ENCODE measurements at regions not wholly inside any gene's neighbourhood (a gene's known extent, or its start where the extent isn't known, plus 50 kb on each side); places are given as distances from the start of the nearest gene placed in this dataset.
"Not testable (repeated sequence)": the region's sequence is repeated elsewhere in the genome, so short reads cannot be mapped to it uniquely, and the experiment has no call there.

GRCh38 chr2:106285237-106285829 lies 91.2 kb upstream of the UXS1 start:
- Histone ChIP-seq H3K27ac (no peak overlapping the region), H3K9me3 (no peaks in the 10 kb centered on the region), H3K4me3 (no peak overlapping the region), H3K27me3 (no peaks in the 10 kb centered on the region), H3K36me3 (no peaks in the 10 kb centered on the region), H3K4me1 (no peaks in the 10 kb centered on the region)
- TF ChIP-seq CTCF (IDR thresholded peaks at IDR 0.05), result no peak
- intact Hi-C loops (cut with DNase I; ENCODE audit: low total_unique reads), result no loop called here
- DNase-seq, result no peak

GRCh38 chr2:106284691-106285202 lies 90.6 kb upstream of the UXS1 start:
- H3K27ac ChIP-seq, result no peak overlapping the region
- no peak overlapping the region for H3K4me3 ChIP-seq
- no peak for DNase-seq
- no peak for TF ChIP-seq CTCF (IDR thresholded peaks at IDR 0.05)
- intact Hi-C loops (cut with DNase I; ENCODE audit: low total_unique reads), result no loop called here
- no peaks in the 10 kb centered on the region for H3K9me3 ChIP-seq
- H3K36me3 ChIP-seq, result no peaks in the 10 kb centered on the region
- no peaks in the 10 kb centered on the region for H3K4me1 ChIP-seq
- no peaks in the 10 kb centered on the region for H3K27me3 ChIP-seq

GRCh38 chr2:106284255-106284654 lies 90.2 kb upstream of the UXS1 start:
- DNase-seq, result no peak
- no peaks in the 10 kb centered on the region for H3K9me3 ChIP-seq
- H3K27me3 ChIP-seq, result no peaks in the 10 kb centered on the region
- intact Hi-C loops (cut with DNase I; ENCODE audit: low total_unique reads), result no loop called here
- no peaks in the 10 kb centered on the region for H3K36me3 ChIP-seq
- H3K4me3 ChIP-seq, result no peak overlapping the region
- TF ChIP-seq CTCF (IDR thresholded peaks at IDR 0.05), result no peak
- no peaks in the 10 kb centered on the region for H3K4me1 ChIP-seq
- H3K27ac ChIP-seq, result no peak overlapping the region

- DNase-seq; H3K4me1 ChIP-seq; H3K4me3 ChIP-seq; intact Hi-C loops (cut with DNase I; ENCODE audit: low total_unique reads); H3K9me3 ChIP-seq; H3K27ac ChIP-seq; H3K36me3 ChIP-seq; H3K27me3 ChIP-seq: not testable (repeated sequence)
These were observed 89.4 kb upstream of the UXS1 start for GRCh38 chr2:106283228-106284152.

- no peaks in the 10 kb centered on the region for H3K9me3 ChIP-seq
- intact Hi-C loops (cut with DNase I; ENCODE audit: low total_unique reads), result no loop called here
- H3K4me1 ChIP-seq, result no peaks in the 10 kb centered on the region
- no peak overlapping the region for H3K27ac ChIP-seq
- TF ChIP-seq CTCF (IDR thresholded peaks at IDR 0.05), result no peak
- H3K4me3 ChIP-seq, result no peak overlapping the region
- H3K36me3 ChIP-seq, result no peaks in the 10 kb centered on the region
- H3K27me3 ChIP-seq, result no peaks in the 10 kb centered on the region
- no peak for DNase-seq
These were observed 88.5 kb upstream of the UXS1 start for GRCh38 chr2:106282462-106283170.

- H3K36me3 ChIP-seq; H3K4me3 ChIP-seq; H3K4me1 ChIP-seq; intact Hi-C loops (cut with DNase I; ENCODE audit: low total_unique reads); DNase-seq; H3K9me3 ChIP-seq; H3K27me3 ChIP-seq; H3K27ac ChIP-seq: not testable (repeated sequence)
These were observed 87.9 kb upstream of the UXS1 start for GRCh38 chr2:106281907-106282430.

All from tibial artery (tissue), 4 donors.